ENCODE measurements at regions not wholly inside any gene's neighbourhood (a gene's known extent, or its start where the extent isn't known, plus 50 kb on each side); places are given as distances from the start of the nearest gene placed in this dataset.

GRCh38 chr1:243943671-243944428 lies 93.8 kb upstream of the AKT3 start:
- DNase-seq = no peak

GRCh38 chr1:243942196-243943150 lies 92.4 kb upstream of the AKT3 start:
- no peak for DNase-seq

GRCh38 chr1:243940451-243940850 lies 90.4 kb upstream of the AKT3 start:
- no peak for DNase-seq

- no peak for DNase-seq
These were observed 89.3 kb upstream of the AKT3 start for GRCh38 chr1:243939167-243939848.

- DNase-seq = no peak
These were observed 88.2 kb upstream of the AKT3 start for GRCh38 chr1:243938208-243938607.

- no peak for DNase-seq
These were observed 83.5 kb upstream of the AKT3 start for GRCh38 chr1:243933495-243933894.

GRCh38 chr1:243931957-243932356 lies 81.9 kb upstream of the AKT3 start:
- no peak for DNase-seq

GRCh38 chr1:243930822-243931671 lies 81.0 kb upstream of the AKT3 start:
- DNase-seq = no peak

- DNase-seq = no peak
These were observed 77.3 kb upstream of the AKT3 start for GRCh38 chr1:243927381-243927780.

- no peak for DNase-seq
These were observed 76.8 kb upstream of the AKT3 start for GRCh38 chr1:243926803-243927245.

- no peak for DNase-seq
These were observed 76.3 kb upstream of the AKT3 start for GRCh38 chr1:243926299-243926698.

GRCh38 chr1:243924588-243925349 lies 74.7 kb upstream of the AKT3 start:
- DNase-seq = no peak

- no peak for DNase-seq
These were observed 74.1 kb upstream of the AKT3 start for GRCh38 chr1:243924188-243924587.

GRCh38 chr1:243923292-243924171 lies 73.5 kb upstream of the AKT3 start:
- DNase-seq = no peak

GRCh38 chr1:243921111-243921510 lies 71.1 kb upstream of the AKT3 start:
- no peak for DNase-seq

GRCh38 chr1:243917863-243918565 lies 68.0 kb upstream of the AKT3 start:
- no peak for DNase-seq

GRCh38 chr1:243917177-243917862 lies 67.3 kb upstream of the AKT3 start:
- no peak for DNase-seq

GRCh38 chr1:243916160-243916559 lies 66.1 kb upstream of the AKT3 start:
- no peak for DNase-seq

- no peak for DNase-seq
These were observed 62.3 kb upstream of the AKT3 start for GRCh38 chr1:243912347-243912746.
